Ishikawa (cell line): ENCODE measurements at regions not wholly inside any gene's neighbourhood (a gene's known extent, or its start where the extent isn't known, plus 50 kb on each side); places are given as distances from the start of the nearest gene placed in this dataset.

ENCODE experiments used
- CEBPB ChIP-seq: IDR thresholded peaks from 2 replicates; pipeline ENCODE4 v1.6.1; 2012
- EGR1 ChIP-seq: IDR thresholded peaks from 2 replicates; pipeline ENCODE4 v1.6.1; 2012
- EP300 ChIP-seq: IDR thresholded peaks from 2 replicates; pipeline ENCODE4 v1.6.1; 2012; ENCODE audit warnings: borderline replicate concordance
- MAX ChIP-seq: IDR thresholded peaks from 2 replicates; pipeline ENCODE4 v1.6.1; 2012
- NFIC ChIP-seq: IDR thresholded peaks from 2 replicates; pipeline ENCODE4 v1.6.1; 2012
- RAD21 ChIP-seq: IDR thresholded peaks from 2 replicates; pipeline ENCODE4 v1.6.1; 2012; ENCODE audit warnings: low read depth
- REST ChIP-seq: IDR thresholded peaks from 2 replicates; pipeline ENCODE4 v1.6.1; 2012; ENCODE audit warnings: low read depth, mild to moderate bottlenecking
- TAF1 ChIP-seq: IDR thresholded peaks from 2 replicates; pipeline ENCODE4 v1.6.1; 2012; ENCODE audit warnings: low read depth, mild to moderate bottlenecking
- TCF12 ChIP-seq: IDR thresholded peaks from 2 replicates; pipeline ENCODE4 v1.6.1; 2012; ENCODE audit warnings: low read depth
- TEAD4 ChIP-seq: IDR thresholded peaks from 2 replicates; pipeline ENCODE4 v1.6.1; 2012
- USF1 ChIP-seq: IDR thresholded peaks from 2 replicates; pipeline ENCODE4 v1.6.1; 2012

GRCh38 chrX:13897566-13897965 is 80.7 kb upstream of the GPM6B start:
- TF ChIP-seq CEBPB (no peak), EGR1 (no peak), RAD21 (no peak), USF1 (no peak), EP300 (no peak), REST (no peak), MAX (no peak), TAF1 (no peak), TEAD4 (no peak), TCF12 (no peak), NFIC (no peak)
